ENCODE measurements at regions not wholly inside any gene's neighbourhood (a gene's known extent, or its start where the extent isn't known, plus 50 kb on each side); places are given as distances from the start of the nearest gene placed in this dataset.
"Not testable (repeated sequence)": the region's sequence is repeated elsewhere in the genome, so short reads cannot be mapped to it uniquely, and the experiment has no call there.

DNA sequence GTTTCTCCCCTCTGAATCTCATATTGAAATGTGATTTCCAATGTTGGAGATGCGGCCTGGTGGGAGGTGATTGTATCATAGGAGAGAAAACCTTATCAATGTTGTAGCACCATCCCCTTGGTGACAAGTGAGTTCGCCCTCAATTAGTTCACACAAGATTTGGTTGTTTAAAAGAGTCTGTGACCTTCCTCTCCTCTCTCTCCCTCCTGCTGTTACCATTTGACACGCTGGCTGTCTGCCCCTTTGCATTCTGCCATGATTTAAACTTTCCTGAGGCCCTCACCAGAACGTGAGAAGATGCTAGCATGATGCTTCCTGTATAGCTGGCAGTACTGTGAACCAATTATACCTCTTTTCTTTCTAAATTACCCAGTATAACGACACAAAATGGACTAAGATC is 730.9 kb upstream of the PRMT6 start:
- no peak for DNase-seq

DNA sequence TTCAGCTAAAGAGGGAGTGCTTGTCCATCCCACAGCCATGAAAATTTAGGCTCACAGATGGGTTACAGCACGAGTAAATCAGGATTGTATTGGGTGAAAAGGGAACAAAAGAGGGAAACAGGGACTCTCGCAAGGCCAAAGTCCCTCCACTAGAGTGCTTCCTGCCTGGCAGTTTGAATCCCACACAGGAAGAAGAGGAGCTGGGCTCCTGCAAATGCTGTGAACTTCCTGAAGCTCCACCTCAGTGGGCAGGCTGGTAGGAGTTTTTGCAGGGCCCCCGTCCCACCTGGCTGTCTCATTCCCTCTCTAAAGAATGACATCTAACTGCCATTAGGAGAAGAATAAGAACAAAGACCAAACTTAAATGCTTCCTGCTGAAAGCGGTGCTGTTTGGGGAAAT is 712.0 kb upstream of the PRMT6 start:
- no peak for DNase-seq

DNA sequence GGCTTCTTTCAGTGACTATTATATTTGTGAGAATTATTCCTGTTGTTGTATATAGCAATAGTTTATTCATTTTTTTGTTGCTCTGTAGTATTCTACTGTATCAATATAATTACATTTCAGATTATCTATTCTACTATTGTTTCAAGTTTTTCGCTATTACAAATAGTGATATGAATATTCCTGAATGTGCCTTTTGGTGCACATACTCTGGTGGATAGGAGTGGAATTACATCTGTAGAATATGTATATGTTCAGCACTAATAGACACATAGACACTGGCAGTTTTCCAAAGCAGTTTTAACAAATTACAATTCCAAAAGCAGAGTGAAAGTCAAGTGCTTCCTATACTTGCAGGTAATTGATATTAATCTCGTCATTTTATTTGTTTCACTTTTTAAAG is 696.2 kb upstream of the PRMT6 start:
- DNase-seq, result no peak

DNA sequence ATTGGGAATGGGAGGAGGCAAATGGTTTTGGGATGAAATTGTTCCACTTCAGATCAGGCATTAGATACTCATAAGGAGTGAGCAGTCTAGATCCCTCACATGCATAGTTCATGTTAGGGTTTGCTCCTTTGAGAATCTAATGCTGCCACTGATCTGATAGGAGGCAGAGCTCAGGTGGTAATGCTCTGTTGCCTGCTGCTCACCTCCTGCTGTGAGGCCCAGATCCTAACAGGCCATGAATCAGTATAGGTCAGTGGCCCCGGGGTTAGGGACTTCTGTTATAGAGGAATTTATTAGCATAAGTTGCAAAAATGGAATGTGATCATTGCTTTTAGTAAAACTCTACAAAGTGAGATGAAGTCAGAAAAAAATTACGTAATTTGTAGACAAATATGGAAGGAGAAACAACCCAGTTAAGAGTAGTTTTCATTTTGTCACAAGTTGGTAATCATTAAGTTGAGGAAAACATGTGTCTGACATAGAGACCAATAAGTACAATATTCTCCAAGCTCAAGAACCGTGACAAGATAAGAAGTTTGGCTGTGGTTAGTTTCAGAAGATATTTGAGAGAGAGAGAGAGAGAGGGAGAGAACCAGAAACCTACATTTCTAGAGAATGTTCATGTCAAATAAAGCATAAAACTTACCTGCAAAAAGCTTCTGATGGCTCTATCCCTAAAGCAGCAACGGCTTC is 689.7 kb upstream of the PRMT6 start:
- DNase-seq, result no peak

DNA sequence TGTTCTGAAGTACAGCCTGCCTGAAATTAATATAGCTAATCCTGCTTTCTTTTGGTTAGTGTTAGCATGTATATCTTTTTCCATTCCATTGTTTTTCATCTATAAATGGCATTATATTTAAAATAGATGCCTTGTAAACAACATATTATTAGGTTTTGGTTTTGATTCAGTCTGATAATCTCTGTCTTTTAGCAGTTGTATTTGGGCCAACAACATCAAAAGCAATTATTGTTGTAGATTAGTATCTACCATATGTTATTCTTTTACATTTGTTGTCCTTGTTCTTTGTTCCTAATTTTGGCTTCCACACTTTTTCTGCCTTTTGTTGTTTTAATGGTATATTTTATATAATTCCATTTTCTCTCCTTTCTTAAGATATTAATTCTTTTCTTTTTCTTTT is 678.2 kb upstream of the PRMT6 start:
- no peak for DNase-seq

DNA sequence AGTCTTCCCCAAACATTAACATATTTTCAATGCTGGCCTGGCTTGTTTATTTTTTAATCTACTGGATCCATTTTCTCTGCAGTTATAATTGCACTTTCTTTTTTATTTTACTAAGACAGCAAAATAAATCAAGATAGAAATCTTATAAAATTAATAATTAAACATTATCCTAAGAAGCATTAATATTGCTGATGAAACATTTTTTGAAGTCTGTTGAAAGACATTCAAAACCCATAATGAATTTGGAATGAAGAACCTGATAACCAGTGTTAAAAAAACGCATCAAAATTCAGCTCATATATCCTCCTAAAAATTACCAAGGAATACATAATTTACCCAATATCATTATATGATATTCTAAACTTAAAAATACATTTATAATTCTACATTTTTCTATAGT is 675.7 kb upstream of the PRMT6 start:
- no peak for DNase-seq

DNA sequence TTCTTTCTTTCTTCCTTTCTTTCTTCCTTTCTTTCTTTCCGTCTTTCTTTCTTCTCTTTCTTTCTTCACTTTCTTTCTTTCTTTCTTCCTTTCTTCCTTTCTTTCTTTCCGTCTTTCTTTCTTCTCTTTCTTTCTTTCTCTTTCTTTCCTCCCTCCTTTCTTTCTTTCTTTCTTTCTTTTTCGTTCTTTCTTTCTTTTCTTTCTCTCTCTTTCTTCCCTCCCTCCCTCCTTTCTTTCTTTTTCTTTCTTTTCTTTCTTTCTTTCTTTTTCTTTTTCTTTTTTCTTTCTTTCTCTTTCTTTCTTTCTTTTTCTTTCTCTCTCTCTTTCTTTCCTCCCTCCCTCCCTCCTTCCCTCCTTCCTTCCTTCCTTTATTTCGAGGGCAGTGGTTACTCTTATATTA is 667.3 kb upstream of the PRMT6 start:
- not testable (repeated sequence) for DNase-seq

- no peak for DNase-seq
Measured at GRCh38 chr1:106393046-106393445, 663.4 kb upstream of the PRMT6 start.

DNA sequence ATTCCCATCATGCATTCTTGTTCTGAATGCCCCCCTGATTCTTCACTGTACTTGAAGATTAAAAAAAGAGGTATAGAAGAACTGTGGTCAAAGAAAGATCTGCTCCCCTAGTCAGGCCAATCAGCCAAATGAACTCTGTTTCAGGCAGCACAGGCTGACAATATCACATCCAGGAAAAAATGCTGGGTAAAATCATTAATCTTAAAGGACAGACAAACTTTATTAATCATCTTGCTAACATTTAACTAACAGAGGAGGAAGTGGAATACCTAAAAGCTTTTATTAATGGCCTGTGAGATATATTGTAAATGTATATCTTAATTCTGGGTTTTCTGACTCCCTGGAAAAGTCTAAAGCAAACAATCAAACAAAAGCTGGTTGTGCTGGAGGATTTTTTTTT is 660.5 kb upstream of the PRMT6 start:
- DNase-seq, result no peak

- DNase-seq, result no peak
Measured at GRCh38 chr1:106398391-106398790, 658.1 kb upstream of the PRMT6 start.

DNA sequence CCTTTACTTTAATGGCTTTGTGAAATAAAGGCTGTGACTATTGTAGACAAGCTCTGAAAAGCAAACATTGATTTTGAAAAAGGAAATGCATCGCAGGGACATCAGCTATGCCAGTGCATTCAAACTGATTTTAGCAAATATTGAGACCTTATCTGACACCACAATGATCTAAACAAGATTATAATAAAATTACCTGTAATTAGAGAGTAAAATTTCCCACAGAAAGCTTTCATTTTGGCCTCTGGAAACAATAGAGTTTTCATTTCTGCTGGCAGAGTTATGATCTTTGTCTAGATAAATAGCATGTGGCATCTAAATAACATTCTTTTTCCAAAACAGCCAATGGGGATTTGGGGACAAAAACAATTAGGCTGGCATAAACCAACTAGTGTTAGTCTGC is 650.4 kb upstream of the PRMT6 start:
- no peak for DNase-seq

- DNase-seq, result not testable (repeated sequence)
Measured at GRCh38 chr1:106412321-106412720, 644.2 kb upstream of the PRMT6 start.

DNA sequence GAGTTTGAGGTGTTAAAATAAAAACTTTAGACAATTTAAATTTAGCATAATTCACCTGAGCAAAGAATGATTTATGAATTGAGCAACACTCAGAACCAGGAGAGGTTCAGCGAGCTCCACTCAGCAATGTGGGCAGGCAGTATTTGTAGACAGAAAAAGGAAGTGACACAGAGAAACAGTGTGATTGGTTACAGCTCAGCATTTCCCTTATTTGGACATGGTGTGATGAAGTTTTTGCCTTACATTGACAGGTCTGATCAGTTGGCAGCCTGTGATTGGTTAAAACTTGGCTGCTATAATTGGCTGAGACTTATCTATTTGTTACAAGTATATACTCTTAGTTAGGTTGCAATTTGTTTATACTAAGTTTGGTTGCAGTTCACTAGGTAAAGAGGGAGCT is 621.2 kb upstream of the PRMT6 start:
- no peak for DNase-seq

DNA sequence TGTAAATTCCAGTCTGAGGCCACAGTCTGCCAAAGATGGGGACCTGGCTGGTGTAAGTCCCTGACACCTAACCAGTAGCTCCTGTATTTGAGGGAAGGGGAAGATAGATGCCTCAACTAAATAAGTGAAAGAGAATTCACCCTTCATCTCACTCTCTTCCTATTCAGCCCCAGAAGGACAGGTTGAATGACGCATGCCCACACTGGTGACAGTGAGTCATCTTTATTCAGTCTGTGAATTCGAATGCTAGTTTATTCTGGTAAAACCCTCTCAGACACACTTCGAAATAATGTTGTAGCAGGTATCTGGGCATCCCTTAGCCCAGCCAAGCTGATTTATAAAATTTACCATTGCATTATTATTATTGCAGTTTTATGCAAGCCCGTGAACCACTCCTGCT is 617.0 kb upstream of the PRMT6 start:
- DNase-seq, result no peak

GRCh38 chr1:106447466-106447865 is 609.0 kb upstream of the PRMT6 start:
- no peak for DNase-seq

GRCh38 chr1:106456832-106457231 is 599.6 kb upstream of the PRMT6 start:
- DNase-seq, result no peak

DNA sequence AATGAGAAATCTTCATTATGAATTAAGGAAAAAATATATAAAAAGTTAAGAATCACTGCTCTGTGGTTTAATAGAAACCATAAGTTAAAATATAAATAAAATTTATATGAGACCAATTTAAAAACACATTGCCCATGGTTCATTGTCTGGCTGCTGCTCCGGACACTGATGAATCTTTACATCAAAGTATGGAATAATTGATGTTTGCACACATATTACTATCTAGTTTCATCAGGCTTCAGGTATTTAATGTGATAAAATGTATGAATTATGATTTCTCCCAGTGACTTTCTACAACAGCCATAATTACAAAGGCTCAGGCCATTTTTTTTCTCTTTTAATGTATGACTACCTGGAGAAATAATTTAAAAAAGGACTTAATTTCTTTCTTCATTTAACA is 599.1 kb upstream of the PRMT6 start:
- DNase-seq, result no peak

GRCh38 chr1:106458866-106459265 is 597.6 kb upstream of the PRMT6 start:
- no peak for DNase-seq

DNA sequence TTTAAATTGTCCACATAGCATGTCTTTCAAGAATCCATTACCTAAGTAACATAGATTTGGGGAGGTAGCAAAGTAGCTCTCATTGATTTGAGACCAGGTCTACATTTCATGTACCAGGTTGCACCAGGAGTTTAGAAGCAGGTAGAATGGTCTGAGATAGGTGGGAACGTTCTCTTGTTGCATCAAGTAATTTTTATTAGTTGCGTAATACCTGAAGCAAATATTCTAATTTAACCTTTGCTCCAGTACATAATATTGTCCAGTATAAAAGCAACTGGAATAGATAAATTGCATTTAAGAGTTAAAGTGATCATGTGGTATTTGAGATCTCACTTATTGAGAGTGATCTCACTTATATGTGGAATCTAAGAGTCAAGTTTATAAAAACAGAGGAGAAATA is 597.1 kb upstream of the PRMT6 start:
- DNase-seq, result no peak

DNA sequence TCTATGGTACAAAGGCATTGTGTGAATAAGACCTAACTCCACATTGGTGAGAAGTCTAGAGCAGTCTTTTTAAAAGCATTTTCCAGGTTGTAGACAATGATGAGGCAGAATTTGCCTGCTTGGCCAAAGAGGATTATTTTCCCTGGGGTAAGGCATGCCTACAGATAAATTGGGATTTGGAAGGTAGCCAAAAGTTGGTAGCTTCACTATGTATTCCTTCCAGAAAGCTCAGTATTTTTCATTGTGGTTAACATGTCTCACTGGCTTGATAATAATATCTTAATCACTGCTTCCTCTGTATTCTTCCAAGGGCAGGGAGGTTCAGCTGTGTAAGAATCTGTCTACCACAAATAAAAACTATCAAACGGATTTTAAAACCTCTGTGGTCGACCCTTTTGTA is 590.8 kb upstream of the PRMT6 start:
- DNase-seq, result no peak

- DNase-seq, result no peak
Measured at GRCh38 chr1:106480629-106481028, 575.8 kb upstream of the PRMT6 start.

- DNase-seq, result no peak
Measured at GRCh38 chr1:106492880-106493279, 563.6 kb upstream of the PRMT6 start.

DNA sequence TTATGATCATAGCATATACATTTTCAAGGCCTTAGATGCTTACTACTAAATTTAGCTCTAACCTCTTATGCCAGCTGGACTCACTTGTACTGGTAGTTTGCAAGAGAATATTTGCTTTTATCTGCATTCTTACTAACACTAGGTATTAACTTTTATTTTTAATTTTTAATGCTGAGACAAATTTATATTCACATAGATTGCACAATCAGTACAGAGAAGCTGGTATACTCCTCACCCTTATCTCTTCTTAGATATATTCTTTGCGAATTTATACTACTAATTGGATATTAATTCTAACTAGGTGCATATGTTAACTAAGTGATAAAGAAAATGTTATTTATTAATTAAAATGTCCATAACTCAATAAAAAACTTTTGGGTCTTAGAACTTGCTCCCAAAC is 561.8 kb upstream of the PRMT6 start:
- DNase-seq, result no peak

- no peak for DNase-seq
Measured at GRCh38 chr1:106498238-106498637, 558.2 kb upstream of the PRMT6 start.

GRCh38 chr1:106502659-106503058 is 553.8 kb upstream of the PRMT6 start:
- no peak for DNase-seq

DNA sequence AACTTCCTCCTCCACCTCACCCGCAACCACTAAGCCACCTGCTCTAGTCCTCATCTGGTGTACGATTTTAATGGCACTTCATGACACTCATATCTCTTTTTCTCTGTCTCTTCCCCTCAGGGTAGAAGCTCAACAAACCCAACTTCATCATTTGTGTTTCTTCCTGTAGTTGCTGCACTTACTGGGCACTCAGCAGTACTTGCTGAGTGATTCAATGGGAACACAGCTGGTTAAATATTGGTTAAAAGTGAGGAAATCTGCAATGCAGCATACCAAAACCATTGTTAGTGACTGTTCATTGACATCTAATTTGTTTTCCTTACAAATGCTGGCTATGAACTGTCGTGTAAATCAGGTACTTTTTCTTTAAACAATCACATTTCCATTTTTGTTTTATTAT is 541.1 kb upstream of the PRMT6 start:
- no peak for DNase-seq
